ENCODE measurements at regions not wholly inside any gene's neighbourhood (a gene's known extent, or its start where the extent isn't known, plus 50 kb on each side); places are given as distances from the start of the nearest gene placed in this dataset.
"Not testable (repeated sequence)": the region's sequence is repeated elsewhere in the genome, so short reads cannot be mapped to it uniquely, and the experiment has no call there.

GRCh38 chr22:33130473-33130872 lies 72.3 kb upstream of the SYN3 start:
- H3K27ac ChIP-seq = no peak overlapping the region
- no peak for TF ChIP-seq CTCF (conservative IDR thresholded peaks at IDR 0.05)

GRCh38 chr22:33129621-33130020 lies 71.4 kb upstream of the SYN3 start:
- H3K27ac ChIP-seq = no peak overlapping the region
- TF ChIP-seq CTCF (conservative IDR thresholded peaks at IDR 0.05) = no peak

GRCh38 chr22:33126881-33127280 lies 68.7 kb upstream of the SYN3 start:
- TF ChIP-seq CTCF (conservative IDR thresholded peaks at IDR 0.05) = peak; percentile 82

GRCh38 chr22:33124471-33124870 lies 66.3 kb upstream of the SYN3 start:
- no peak overlapping the region for H3K27ac ChIP-seq
- no peak for TF ChIP-seq CTCF (conservative IDR thresholded peaks at IDR 0.05)

More at GRCh38 chr22:33126881-33127280, 68.7 kb upstream of the SYN3 start:
- H3K27ac ChIP-seq = no peak overlapping the region

- H3K27ac ChIP-seq = not testable (repeated sequence)
These were observed 64.3 kb upstream of the SYN3 start for GRCh38 chr22:33122439-33122838.

GRCh38 chr22:33119044-33119443 lies 60.9 kb upstream of the SYN3 start:
- no peak overlapping the region for H3K27ac ChIP-seq
- no peak for TF ChIP-seq CTCF (conservative IDR thresholded peaks at IDR 0.05)

- no peak overlapping the region for H3K27ac ChIP-seq
- no peak for TF ChIP-seq CTCF (conservative IDR thresholded peaks at IDR 0.05)
These were observed 59.6 kb upstream of the SYN3 start for GRCh38 chr22:33117821-33118220.

- TF ChIP-seq CTCF (conservative IDR thresholded peaks at IDR 0.05) = no peak
- H3K27ac ChIP-seq = no peak overlapping the region
These were observed 58.8 kb upstream of the SYN3 start for GRCh38 chr22:33116841-33117547.

All from VCaP (cell line).